ENCODE measurements at regions not wholly inside any gene's neighbourhood (a gene's known extent, or its start where the extent isn't known, plus 50 kb on each side); places are given as distances from the start of the nearest gene placed in this dataset.

- H2AFZ ChIP-seq (ENCODE audit: insufficient read depth, low read depth, low read length, poor library complexity, severe bottlenecking): no peak overlapping the region
- no peak overlapping the region for H3K27ac Mint-ChIP-seq
- no peaks in the 10 kb centered on the region for H3K27me3 Mint-ChIP-seq
- intact Hi-C loops (cut with micrococcal nuclease): no loop called here
- H3K4me1 Mint-ChIP-seq: no peaks in the 10 kb centered on the region
- no peak overlapping the region for H3K4me3 Mint-ChIP-seq
- DNase-seq (no peak), ATAC-seq (ENCODE audit: low read depth) (no peak)
- H3K27ac ChIP-seq (ENCODE audit: low read length in 2 of 2): no peak overlapping the region
- H3K9ac ChIP-seq (ENCODE audit: low read length): no peak overlapping the region
- POLR2A ChIA-PET: no interaction called here
- H3K4me3 ChIP-seq (ENCODE audit: control extremely low read depth in 1 of 5, extremely low read depth in 1 of 5, insufficient read depth in 1 of 5, low read depth in 2 of 5, low read length in 4 of 5): no peak overlapping the region
- WGBS (ENCODE audit: insufficient coverage): no CpG with 5 or more reads among the region's 4 CpGs
- H3K9me3 Mint-ChIP-seq (ENCODE audit: insufficient read depth): no peaks in the 10 kb centered on the region
- no peaks in the 10 kb centered on the region for H3K79me2 ChIP-seq (ENCODE audit: control insufficient read depth, insufficient read depth, low read length)
- CTCF ChIA-PET: no interaction called here
- no peak overlapping the region for H3K4me2 ChIP-seq (replicated peaks; ENCODE audit: low read depth, low read length, poor library complexity, severe bottlenecking)
- H3K4me1 ChIP-seq (ENCODE audit: control insufficient read depth in 2 of 2, insufficient read depth in 2 of 2, low read length in 2 of 2): no peaks in the 10 kb centered on the region
- H3K36me3 ChIP-seq (replicated peaks in 1 of 2; ENCODE audit: control extremely low read depth in 1 of 2, control insufficient read depth in 1 of 2, extremely low read depth in 1 of 2, insufficient read depth in 2 of 2, low read length in 1 of 2): no peaks in the 10 kb centered on the region
- no peaks in the 10 kb centered on the region for H3K27me3 ChIP-seq (replicated peaks in 1 of 4; ENCODE audit: control extremely low read depth in 1 of 4, control insufficient read depth in 3 of 4, insufficient read depth in 4 of 4, low read length in 3 of 4)
- TF ChIP-seq, protein P1, sequence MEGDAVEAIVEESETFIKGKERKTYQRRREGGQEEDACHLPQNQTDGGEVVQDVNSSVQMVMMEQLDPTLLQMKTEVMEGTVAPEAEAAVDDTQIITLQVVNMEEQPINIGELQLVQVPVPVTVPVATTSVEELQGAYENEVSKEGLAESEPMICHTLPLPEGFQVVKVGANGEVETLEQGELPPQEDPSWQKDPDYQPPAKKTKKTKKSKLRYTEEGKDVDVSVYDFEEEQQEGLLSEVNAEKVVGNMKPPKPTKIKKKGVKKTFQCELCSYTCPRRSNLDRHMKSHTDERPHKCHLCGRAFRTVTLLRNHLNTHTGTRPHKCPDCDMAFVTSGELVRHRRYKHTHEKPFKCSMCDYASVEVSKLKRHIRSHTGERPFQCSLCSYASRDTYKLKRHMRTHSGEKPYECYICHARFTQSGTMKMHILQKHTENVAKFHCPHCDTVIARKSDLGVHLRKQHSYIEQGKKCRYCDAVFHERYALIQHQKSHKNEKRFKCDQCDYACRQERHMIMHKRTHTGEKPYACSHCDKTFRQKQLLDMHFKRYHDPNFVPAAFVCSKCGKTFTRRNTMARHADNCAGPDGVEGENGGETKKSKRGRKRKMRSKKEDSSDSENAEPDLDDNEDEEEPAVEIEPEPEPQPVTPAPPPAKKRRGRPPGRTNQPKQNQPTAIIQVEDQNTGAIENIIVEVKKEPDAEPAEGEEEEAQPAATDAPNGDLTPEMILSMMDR (IDR thresholded peaks at IDR 0.05): no peak
- no peak for TF ChIP-seq EZH2 (IDR thresholded peaks at IDR 0.05; ENCODE audit: borderline replicate concordance, insufficient read depth, low read depth, low read length, poor library complexity, severe bottlenecking)
- H4K20me1 ChIP-seq (ENCODE audit: control insufficient read depth, insufficient read depth, low read length, poor library complexity, severe bottlenecking): no peaks in the 10 kb centered on the region
- no peaks in the 10 kb centered on the region for H3K9me3 ChIP-seq (ENCODE audit: control extremely low read depth in 1 of 3, control insufficient read depth in 2 of 3, insufficient read depth in 1 of 3, low read length in 2 of 3)
Measured at GRCh38 chr2:198645816-198646215, 811.9 kb downstream of the SATB2 start.

DNA sequence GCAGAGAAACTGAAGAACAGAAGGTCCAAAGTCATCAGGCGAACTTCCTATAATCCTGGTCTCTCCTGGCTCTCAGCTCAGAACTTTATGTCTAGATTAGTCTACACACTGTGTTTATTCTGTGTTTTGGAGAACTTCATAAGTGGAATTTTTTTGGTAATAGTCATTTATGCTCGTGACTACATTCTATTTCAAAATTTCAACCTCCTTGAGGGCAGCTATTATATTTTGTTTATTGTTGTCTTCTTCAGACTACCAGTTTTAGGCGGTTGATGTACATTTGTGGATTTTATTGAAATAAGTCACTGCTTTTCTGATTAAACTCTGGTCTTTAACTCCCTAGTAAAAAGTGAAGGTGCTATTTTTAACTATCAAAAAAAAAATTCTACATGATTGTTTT is 816.6 kb downstream of the SATB2 start:
- H3K9me3 ChIP-seq (ENCODE audit: control extremely low read depth in 1 of 3, control insufficient read depth in 2 of 3, insufficient read depth in 1 of 3, low read length in 2 of 3): no peaks in the 10 kb centered on the region
- Mint-ChIP-seq H3K27ac (no peak overlapping the region), H3K4me1 (no peaks in the 10 kb centered on the region), H3K27me3 (no peaks in the 10 kb centered on the region), H3K9me3 (ENCODE audit: insufficient read depth) (no peaks in the 10 kb centered on the region), H3K4me3 (no peak overlapping the region)
- no CpG with 5 or more reads among the region's 3 CpGs for WGBS (ENCODE audit: insufficient coverage)
- no peaks in the 10 kb centered on the region for H3K79me2 ChIP-seq (ENCODE audit: control insufficient read depth, insufficient read depth, low read length)
- no peaks in the 10 kb centered on the region for H3K36me3 ChIP-seq (replicated peaks in 1 of 2; ENCODE audit: control extremely low read depth in 1 of 2, control insufficient read depth in 1 of 2, extremely low read depth in 1 of 2, insufficient read depth in 2 of 2, low read length in 1 of 2)
- no peak overlapping the region for H2AFZ ChIP-seq (ENCODE audit: insufficient read depth, low read depth, low read length, poor library complexity, severe bottlenecking)
- intact Hi-C loops (cut with micrococcal nuclease): no loop called here
- POLR2A ChIA-PET: no interaction called here
- H3K4me3 ChIP-seq (ENCODE audit: control extremely low read depth in 1 of 5, extremely low read depth in 1 of 5, insufficient read depth in 1 of 5, low read depth in 2 of 5, low read length in 4 of 5): no peak overlapping the region
- no peak overlapping the region for H3K9ac ChIP-seq (ENCODE audit: low read length)
- H4K20me1 ChIP-seq (ENCODE audit: control insufficient read depth, insufficient read depth, low read length, poor library complexity, severe bottlenecking): no peaks in the 10 kb centered on the region
- CTCF ChIA-PET: no interaction called here
- H3K4me1 ChIP-seq (ENCODE audit: control insufficient read depth in 2 of 2, insufficient read depth in 2 of 2, low read length in 2 of 2): no peaks in the 10 kb centered on the region
- no peak overlapping the region for H3K4me2 ChIP-seq (replicated peaks; ENCODE audit: low read depth, low read length, poor library complexity, severe bottlenecking)
- TF ChIP-seq, protein P1 (IDR thresholded peaks at IDR 0.05): no peak
- no peak for TF ChIP-seq EZH2 (IDR thresholded peaks at IDR 0.05; ENCODE audit: borderline replicate concordance, insufficient read depth, low read depth, low read length, poor library complexity, severe bottlenecking)
- H3K27ac ChIP-seq (ENCODE audit: low read length in 2 of 2): no peak overlapping the region
- ATAC-seq (ENCODE audit: low read depth) (no peak), DNase-seq (no peak)
- H3K27me3 ChIP-seq (replicated peaks in 1 of 4; ENCODE audit: control extremely low read depth in 1 of 4, control insufficient read depth in 3 of 4, insufficient read depth in 4 of 4, low read length in 3 of 4): no peaks in the 10 kb centered on the region
